Activated CD8-positive, alpha-beta T cell treated with anti-CD3 and anti-CD28 coated beads, Interleukin-2, amount 10 ng/mL, durations not matched to agents 7 days and 5 days (primary cell): ENCODE measurements at regions not wholly inside any gene's neighbourhood (a gene's known extent, or its start where the extent isn't known, plus 50 kb on each side); places are given as distances from the start of the nearest gene placed in this dataset.

Source experiments
- ATAC-seq: fragments of 150-1000 bp; cut with Tn5 transposase; one replicate; pipeline ENCODE4 v1.10.0; 2021; ENCODE audit warnings: moderate library complexity
- CTCF ChIA-PET: fragments of 350-600 bp; sonication (Branson Sonifier 250); formaldehyde crosslinking; loops from one replicate; lab custom pipeline; 2021; ENCODE audit warnings: antibody characterized with exemption; lab: Charles Lee
- POLR2A ChIA-PET: fragments of 350-600 bp; sonication (Branson Sonifier 250); formaldehyde crosslinking; loops from one replicate; lab custom pipeline; 2021; ENCODE audit warnings: antibody characterized with exemption; lab: Charles Lee
- DNase-seq: peaks from one replicate; pipeline ENCODE4 v3.0.0-alpha.2; 2020
- H3K27ac Mint-ChIP-seq: one replicate; pipeline ENCODE4 v1.8.0; 2021; ENCODE audit warnings: mild to moderate bottlenecking, mixed read lengths
- H3K27me3 Mint-ChIP-seq: one replicate; pipeline ENCODE4 v1.8.0; 2021; ENCODE audit warnings: low read depth, mixed read lengths
- H3K36me3 Mint-ChIP-seq: one replicate; pipeline ENCODE4 v1.8.0; 2021; ENCODE audit warnings: low read depth, mixed read lengths
- H3K4me1 Mint-ChIP-seq: one replicate; pipeline ENCODE4 v1.8.0; 2021; ENCODE audit warnings: low read depth, mixed read lengths
- H3K4me3 Mint-ChIP-seq: one replicate; pipeline ENCODE4 v1.8.0; 2021; ENCODE audit warnings: mild to moderate bottlenecking, mixed read lengths
- H3K9me3 Mint-ChIP-seq: one replicate; pipeline ENCODE4 v1.8.0; 2022; ENCODE audit warnings: mixed read lengths; ENCODE audit not compliant: insufficient read depth

GRCh38 chr5:142411656-142412425, 87.0 kb upstream of the SPRY4 start:
- ChIA-PET CTCF (no interaction called here), POLR2A (no interaction called here)
- Mint-ChIP-seq H3K9me3 (no peaks in the 10 kb centered on the region), H3K27ac (no peak overlapping the region), H3K4me1 (no peaks in the 10 kb centered on the region), H3K36me3 (no peaks in the 10 kb centered on the region), H3K4me3 (no peak overlapping the region), H3K27me3 (peaks cover 6% of the 10 kb centered on the region)
- no peak for ATAC-seq
- no peak for DNase-seq

GRCh38 chr5:142411103-142411502, 86.3 kb upstream of the SPRY4 start:
- H3K27me3 Mint-ChIP-seq = peaks cover 8% of the 10 kb centered on the region
- DNase-seq = no peak
- ChIA-PET POLR2A (no interaction called here), CTCF (no interaction called here)
- H3K27ac Mint-ChIP-seq = no peak overlapping the region
- H3K36me3 Mint-ChIP-seq = no peaks in the 10 kb centered on the region
- no peak overlapping the region for H3K4me3 Mint-ChIP-seq
- H3K4me1 Mint-ChIP-seq = no peaks in the 10 kb centered on the region
- H3K9me3 Mint-ChIP-seq = no peaks in the 10 kb centered on the region
- ATAC-seq = no peak

GRCh38 chr5:142408981-142409481, 84.2 kb upstream of the SPRY4 start:
- H3K27me3 Mint-ChIP-seq = peaks cover 12% of the 10 kb centered on the region
- DNase-seq = no peak
- H3K36me3 Mint-ChIP-seq = no peaks in the 10 kb centered on the region
- ChIA-PET POLR2A (no interaction called here), CTCF (no interaction called here)
- no peak overlapping the region for H3K27ac Mint-ChIP-seq
- no peaks in the 10 kb centered on the region for H3K9me3 Mint-ChIP-seq
- no peaks in the 10 kb centered on the region for H3K4me1 Mint-ChIP-seq
- no peak for ATAC-seq
- no peak overlapping the region for H3K4me3 Mint-ChIP-seq

- ATAC-seq = no peak
- H3K4me1 Mint-ChIP-seq = no peaks in the 10 kb centered on the region
- H3K27ac Mint-ChIP-seq = no peak overlapping the region
- ChIA-PET POLR2A (no interaction called here), CTCF (no interaction called here)
- H3K27me3 Mint-ChIP-seq = peaks cover 17% of the 10 kb centered on the region
- H3K4me3 Mint-ChIP-seq = no peak overlapping the region
- no peak for DNase-seq
- H3K9me3 Mint-ChIP-seq = no peaks in the 10 kb centered on the region
- H3K36me3 Mint-ChIP-seq = no peaks in the 10 kb centered on the region
Measured at GRCh38 chr5:142408536-142408935, 83.7 kb upstream of the SPRY4 start.

GRCh38 chr5:142405814-142406395, 81.1 kb upstream of the SPRY4 start:
- no peaks in the 10 kb centered on the region for H3K36me3 Mint-ChIP-seq
- H3K4me1 Mint-ChIP-seq = no peaks in the 10 kb centered on the region
- ChIA-PET CTCF (no interaction called here), POLR2A (no interaction called here)
- H3K4me3 Mint-ChIP-seq = no peak overlapping the region
- no peak for DNase-seq
- no peaks in the 10 kb centered on the region for H3K9me3 Mint-ChIP-seq
- ATAC-seq = no peak
- H3K27ac Mint-ChIP-seq = no peak overlapping the region
- peaks cover 20% of the 10 kb centered on the region for H3K27me3 Mint-ChIP-seq

GRCh38 chr5:142405023-142405422, 80.2 kb upstream of the SPRY4 start:
- ATAC-seq (no peak), DNase-seq (no peak)
- Mint-ChIP-seq H3K4me1 (no peaks in the 10 kb centered on the region), H3K36me3 (no peaks in the 10 kb centered on the region), H3K27ac (no peak overlapping the region), H3K9me3 (no peaks in the 10 kb centered on the region), H3K4me3 (no peak overlapping the region), H3K27me3 (peaks cover 20% of the 10 kb centered on the region)
- POLR2A ChIA-PET = no interaction called here
- CTCF ChIA-PET = no interaction called here

GRCh38 chr5:142404046-142404477, 79.2 kb upstream of the SPRY4 start:
- peaks cover 20% of the 10 kb centered on the region for H3K27me3 Mint-ChIP-seq
- no peak overlapping the region for H3K4me3 Mint-ChIP-seq
- ATAC-seq (no peak), DNase-seq (no peak)
- H3K27ac Mint-ChIP-seq = no peak overlapping the region
- H3K9me3 Mint-ChIP-seq = no peaks in the 10 kb centered on the region
- POLR2A ChIA-PET = no interaction called here
- CTCF ChIA-PET = no interaction called here
- H3K4me1 Mint-ChIP-seq = no peaks in the 10 kb centered on the region
- H3K36me3 Mint-ChIP-seq = no peaks in the 10 kb centered on the region

GRCh38 chr5:142403583-142403982, 78.8 kb upstream of the SPRY4 start:
- Mint-ChIP-seq H3K4me3 (no peak overlapping the region), H3K27me3 (peaks cover 20% of the 10 kb centered on the region), H3K9me3 (no peaks in the 10 kb centered on the region), H3K4me1 (no peaks in the 10 kb centered on the region), H3K36me3 (no peaks in the 10 kb centered on the region), H3K27ac (no peak overlapping the region)
- DNase-seq (no peak), ATAC-seq (no peak)
- POLR2A ChIA-PET = no interaction called here
- CTCF ChIA-PET = no interaction called here

GRCh38 chr5:142402752-142403318, 78.0 kb upstream of the SPRY4 start:
- DNase-seq (no peak), ATAC-seq (no peak)
- H3K36me3 Mint-ChIP-seq = no peaks in the 10 kb centered on the region
- no peaks in the 10 kb centered on the region for H3K9me3 Mint-ChIP-seq
- H3K4me1 Mint-ChIP-seq = no peaks in the 10 kb centered on the region
- H3K27me3 Mint-ChIP-seq = peaks cover 20% of the 10 kb centered on the region
- H3K27ac Mint-ChIP-seq = no peak overlapping the region
- ChIA-PET CTCF (no interaction called here), POLR2A (no interaction called here)
- no peak overlapping the region for H3K4me3 Mint-ChIP-seq

- ChIA-PET POLR2A (interaction anchor here (0.8 kb wide), 1 partner anchor 76 kb away, joined by 3 read pairs; no protein-coding TSS in a partner anchor), CTCF (no interaction called here)
- Mint-ChIP-seq H3K27me3 (peaks cover 25% of the 10 kb centered on the region), H3K4me1 (no peaks in the 10 kb centered on the region), H3K9me3 (no peaks in the 10 kb centered on the region), H3K27ac (no peak overlapping the region), H3K36me3 (no peaks in the 10 kb centered on the region), H3K4me3 (no peak overlapping the region)
- no peak for ATAC-seq
- no peak for DNase-seq
Measured at GRCh38 chr5:142400415-142400814, 75.6 kb upstream of the SPRY4 start.

GRCh38 chr5:142399891-142400290, 75.1 kb upstream of the SPRY4 start:
- no peaks in the 10 kb centered on the region for H3K36me3 Mint-ChIP-seq
- no peak overlapping the region for H3K27ac Mint-ChIP-seq
- ATAC-seq (no peak), DNase-seq (no peak)
- peaks cover 22% of the 10 kb centered on the region for H3K27me3 Mint-ChIP-seq
- no peak overlapping the region for H3K4me3 Mint-ChIP-seq
- H3K4me1 Mint-ChIP-seq = no peaks in the 10 kb centered on the region
- ChIA-PET POLR2A (no interaction called here), CTCF (no interaction called here)
- no peaks in the 10 kb centered on the region for H3K9me3 Mint-ChIP-seq

- Mint-ChIP-seq H3K4me1 (no peaks in the 10 kb centered on the region), H3K27me3 (peaks cover 13% of the 10 kb centered on the region), H3K36me3 (no peaks in the 10 kb centered on the region), H3K27ac (no peak overlapping the region), H3K9me3 (no peaks in the 10 kb centered on the region), H3K4me3 (no peak overlapping the region)
- CTCF ChIA-PET = no interaction called here
- ATAC-seq (no peak), DNase-seq (no peak)
- POLR2A ChIA-PET = no interaction called here
Measured at GRCh38 chr5:142398730-142399055, 73.9 kb upstream of the SPRY4 start.
